ENCODE measurements at regions not wholly inside any gene's neighbourhood (a gene's known extent, or its start where the extent isn't known, plus 50 kb on each side); places are given as distances from the start of the nearest gene placed in this dataset.
"Not testable (repeated sequence)": the region's sequence is repeated elsewhere in the genome, so short reads cannot be mapped to it uniquely, and the experiment has no call there.

DNA sequence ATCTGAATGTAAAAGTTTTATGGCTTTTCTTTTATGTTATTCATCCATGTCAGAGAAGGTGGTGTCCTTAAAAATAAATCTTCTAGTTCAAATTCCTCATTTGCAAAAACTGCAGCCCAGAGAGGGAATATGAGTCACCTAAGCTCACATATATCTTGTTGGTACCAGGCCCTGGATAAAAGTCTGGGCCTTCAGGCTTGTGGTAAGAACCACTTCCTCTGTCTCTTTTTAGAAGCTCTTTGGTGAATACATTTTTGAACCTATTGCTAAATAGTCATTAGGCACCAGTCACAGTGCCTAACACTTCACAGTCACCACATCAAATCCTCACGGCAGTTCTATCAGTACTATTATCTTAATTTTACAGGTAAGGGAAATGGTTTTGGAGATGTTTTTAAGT lies 199.2 kb downstream of the KCNS3 start:
- DNase-seq (ENCODE audit: low read depth): no peak

DNA sequence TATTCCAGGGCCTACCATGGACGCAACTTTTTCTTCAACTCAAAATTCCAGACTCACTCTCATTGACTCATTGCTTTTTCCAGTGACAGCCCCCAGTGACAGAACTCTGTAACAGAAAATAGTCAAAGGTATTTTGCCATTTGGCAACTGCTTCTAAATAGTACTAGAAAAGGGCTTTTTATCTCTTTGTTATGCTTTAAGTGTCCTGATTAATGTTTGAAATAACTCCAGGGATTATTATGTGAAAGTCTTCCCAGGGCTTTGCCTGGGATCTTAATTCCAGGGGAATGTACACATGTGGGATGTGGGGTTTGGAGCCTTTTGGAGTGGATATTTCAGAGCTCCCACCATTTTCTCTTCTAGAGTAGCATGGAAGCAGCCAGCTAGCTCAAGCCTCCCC lies 198.8 kb downstream of the KCNS3 start:
- DNase-seq (ENCODE audit: low read depth): no peak

DNA sequence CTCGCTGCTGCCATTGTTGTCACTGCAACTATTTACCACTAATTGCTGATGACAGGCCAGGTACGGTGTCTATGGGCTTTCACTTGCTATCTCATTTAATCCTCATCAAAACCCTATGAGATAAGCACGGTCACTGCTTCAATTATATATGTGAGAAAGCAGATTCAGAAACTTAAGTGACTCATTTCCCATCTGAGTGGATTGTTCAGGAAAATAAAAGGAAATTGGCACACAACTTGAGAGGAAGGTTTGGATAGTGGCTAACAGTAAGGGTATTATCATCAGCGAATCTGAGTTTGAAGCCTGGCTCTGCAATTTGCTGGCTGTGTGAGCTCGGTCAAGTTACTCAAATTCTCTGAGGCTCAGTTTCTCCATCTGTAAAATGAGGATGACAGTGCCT lies 196.0 kb downstream of the KCNS3 start:
- DNase-seq (ENCODE audit: low read depth): no peak

DNA sequence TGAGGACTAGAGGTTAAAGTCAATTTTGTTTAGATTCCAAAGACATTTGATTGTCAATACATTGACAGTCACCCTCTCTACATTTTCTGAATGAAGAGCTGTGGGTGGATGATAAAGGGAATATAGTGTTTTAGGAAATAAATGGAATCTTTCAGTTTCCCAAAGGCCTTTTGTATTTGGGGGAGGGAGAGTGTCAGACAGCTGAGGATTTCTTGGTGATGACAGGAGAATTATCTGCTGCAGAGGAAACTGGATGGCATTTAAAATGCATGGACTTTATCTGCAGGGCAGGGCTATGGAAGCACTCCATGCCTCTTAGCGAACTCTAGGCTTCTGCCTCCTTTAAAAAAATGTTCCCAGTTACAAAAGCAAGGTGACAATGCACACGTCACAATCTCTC lies 195.1 kb downstream of the KCNS3 start:
- DNase-seq (ENCODE audit: low read depth): no peak

DNA sequence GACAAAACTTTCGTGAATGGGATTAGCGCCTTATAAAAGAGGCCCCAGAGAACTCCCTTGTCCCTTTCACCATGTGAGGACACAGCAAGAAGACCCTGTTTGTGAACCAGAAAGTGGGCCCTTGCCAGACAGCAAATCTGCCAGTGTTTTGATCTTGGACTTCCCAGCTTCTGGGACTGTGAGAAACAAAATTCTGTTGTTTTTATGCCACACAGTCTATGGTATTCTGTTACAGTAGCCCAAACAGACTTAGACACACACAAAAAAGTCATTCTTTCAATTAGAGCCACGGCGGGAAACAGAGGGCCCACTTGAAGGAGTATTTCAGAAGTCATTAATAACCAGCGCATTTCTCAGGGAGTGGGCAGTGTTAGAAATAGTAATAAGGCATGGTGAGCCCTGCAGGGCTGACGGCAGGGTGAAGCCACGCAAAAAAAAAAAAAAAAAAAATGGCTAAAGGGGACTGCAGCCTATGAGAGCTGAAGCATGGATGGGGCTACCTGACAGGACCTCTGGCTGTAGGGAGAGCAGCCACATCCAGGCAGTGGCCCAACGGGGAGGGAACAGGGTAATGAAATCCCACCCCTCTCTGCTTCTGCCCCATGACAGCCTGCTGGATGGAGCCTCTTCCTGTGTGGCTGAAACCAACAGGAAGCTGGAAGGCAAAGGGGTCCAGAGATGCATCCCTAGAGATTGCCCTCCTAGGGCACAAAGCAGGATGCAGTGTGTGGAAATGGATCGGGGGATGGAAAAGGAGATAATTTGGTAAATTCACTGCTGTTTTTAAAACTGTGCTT lies 189.3 kb downstream of the KCNS3 start:
- no peak for DNase-seq (ENCODE audit: low read depth)

DNA sequence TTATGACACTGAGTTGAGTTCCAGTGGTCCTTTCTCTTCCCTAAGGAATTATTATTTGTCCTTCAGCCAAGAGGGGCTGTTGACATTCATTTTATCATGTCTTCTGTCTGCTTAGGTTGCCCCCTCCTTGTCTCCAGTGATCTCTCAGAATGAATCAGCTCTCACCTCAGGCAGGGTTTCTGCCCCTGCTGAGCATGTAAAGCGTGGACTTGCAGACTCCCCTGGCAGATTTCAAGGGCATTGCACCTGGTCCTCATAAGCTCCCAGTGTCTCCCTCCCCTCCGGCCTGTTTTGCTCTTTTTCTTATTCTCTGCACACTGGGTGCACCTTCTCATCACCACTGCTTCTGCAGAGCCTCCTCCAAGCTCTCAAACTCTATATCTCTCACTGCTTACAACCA lies 188.4 kb downstream of the KCNS3 start:
- no peak for DNase-seq (ENCODE audit: low read depth)

DNA sequence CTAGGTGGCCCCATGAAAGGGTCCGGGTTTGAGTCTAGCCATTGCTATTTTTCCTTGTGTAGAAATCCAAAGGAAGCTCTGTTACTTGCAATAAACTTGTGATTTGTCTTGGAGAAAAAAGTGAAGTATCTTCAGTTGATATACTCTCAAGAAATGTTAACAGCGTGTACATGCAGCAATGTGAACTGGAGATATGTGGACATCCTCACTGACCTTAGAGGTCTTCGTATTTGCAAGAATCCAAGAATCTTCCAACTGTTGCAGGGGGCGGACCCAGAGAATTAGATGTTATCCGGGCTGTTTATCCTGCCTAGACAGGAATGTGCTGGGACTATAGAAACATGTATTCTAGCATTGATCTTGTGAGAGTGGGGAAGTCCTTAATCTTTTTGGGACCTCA lies 187.6 kb downstream of the KCNS3 start:
- no peak for DNase-seq (ENCODE audit: low read depth)

DNA sequence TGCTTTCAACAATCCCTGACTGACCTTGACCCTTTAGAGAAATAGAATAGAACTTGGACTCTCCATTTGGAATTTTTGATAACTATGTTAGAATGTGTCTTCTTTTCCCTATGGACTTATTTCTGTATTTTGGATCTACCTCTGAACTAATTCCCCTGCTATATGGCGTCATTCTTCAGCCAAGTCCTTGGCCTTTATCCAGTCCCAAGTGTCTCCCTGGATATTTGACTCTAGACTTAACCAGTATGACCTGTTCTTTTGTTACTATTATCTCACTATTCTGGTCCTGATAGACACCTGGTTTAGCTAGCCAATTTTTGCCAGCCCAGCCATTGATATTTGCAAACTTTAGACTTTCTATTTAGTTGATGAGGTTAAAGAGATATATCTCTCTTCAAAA lies 186.8 kb downstream of the KCNS3 start:
- DNase-seq (ENCODE audit: low read depth): no peak

DNA sequence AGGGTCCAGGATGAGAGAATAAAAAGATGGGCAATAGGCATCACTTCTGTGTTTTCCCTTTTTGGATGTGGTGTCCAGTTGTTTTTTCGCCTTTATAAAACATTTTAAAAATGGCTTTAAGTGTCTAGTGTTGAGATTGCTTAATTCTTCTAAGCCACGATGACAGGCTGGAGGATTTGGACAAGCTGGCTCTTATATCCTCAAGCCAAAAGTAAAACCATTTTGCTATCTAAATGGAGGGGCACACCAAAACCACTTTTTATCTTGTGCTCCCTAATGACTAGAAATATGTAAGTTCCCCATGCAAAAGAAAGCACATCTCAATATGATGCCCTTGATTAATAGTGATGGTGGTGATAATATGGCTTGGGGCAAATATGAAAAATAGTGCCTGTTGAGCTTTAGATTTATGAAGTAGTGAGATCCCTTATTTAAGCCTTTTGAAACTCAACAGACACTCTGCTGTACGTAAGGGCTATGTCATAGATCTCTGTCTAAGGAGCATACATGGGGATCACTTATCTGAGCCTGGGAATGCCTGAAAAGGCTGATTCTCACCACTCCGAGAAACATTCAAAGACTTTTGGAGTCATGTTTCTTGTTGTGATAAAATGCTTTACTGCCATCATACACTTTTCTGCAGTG lies 185.5 kb downstream of the KCNS3 start:
- DNase-seq (ENCODE audit: low read depth): no peak

DNA sequence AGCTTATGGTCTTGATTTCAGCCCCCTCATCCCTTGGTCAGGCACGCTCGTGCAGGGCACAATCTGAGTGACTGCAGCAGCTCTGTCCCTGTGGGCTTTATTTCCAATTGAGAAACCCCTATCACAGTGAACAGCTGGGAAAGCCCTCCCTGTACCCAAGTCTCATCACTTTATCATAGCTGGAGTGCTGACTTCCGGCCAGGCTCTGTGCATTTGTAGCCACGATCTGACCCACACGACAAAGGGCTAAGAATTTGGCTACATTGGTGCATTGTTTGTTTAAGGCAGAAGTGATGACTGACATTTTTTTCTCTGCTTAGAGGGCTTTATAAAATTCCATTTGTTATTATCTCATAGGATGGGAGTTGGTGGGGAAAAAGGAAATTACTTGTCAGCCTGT lies 184.4 kb downstream of the KCNS3 start:
- no peak for DNase-seq (ENCODE audit: low read depth)

DNA sequence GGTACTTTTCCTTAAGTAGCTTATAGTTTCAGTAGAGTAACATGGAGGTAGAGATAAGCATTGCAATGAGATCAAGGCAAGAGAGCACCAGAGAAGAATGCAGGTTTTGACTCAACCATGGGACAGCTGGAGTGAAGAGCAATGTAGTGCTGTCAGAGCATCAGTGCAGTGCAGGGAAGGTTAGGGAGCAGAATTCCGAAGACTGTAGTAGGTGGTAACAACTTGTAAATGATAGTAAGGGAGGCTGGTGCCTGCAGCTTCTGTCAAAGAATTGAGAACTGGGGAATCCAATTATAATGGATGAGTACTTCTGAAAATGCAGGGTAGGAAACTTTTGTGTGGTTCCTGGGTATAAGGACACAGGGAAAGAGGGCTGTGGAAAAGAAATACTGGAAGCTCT lies 183.2 kb downstream of the KCNS3 start:
- DNase-seq (ENCODE audit: low read depth): no peak

DNA sequence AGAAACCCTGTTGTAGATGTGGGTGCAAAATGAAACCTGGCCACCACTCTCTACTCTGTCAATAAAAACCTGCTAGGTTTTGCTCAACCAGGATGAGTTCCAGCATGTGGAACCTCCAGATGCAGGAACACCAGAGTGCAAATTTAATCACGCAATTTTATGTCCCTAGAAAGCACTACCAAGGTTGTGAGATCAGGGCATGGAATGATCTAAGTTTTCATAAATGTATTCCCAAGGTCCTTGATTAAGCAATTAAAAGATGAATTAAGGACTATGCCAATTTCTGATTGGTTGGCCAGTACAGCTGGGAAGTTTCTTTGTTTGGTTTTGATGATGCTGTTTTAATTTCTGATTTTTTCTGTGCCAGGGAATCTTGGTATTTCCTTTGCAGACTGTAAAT lies 179.2 kb downstream of the KCNS3 start:
- no peak for DNase-seq (ENCODE audit: low read depth)

DNA sequence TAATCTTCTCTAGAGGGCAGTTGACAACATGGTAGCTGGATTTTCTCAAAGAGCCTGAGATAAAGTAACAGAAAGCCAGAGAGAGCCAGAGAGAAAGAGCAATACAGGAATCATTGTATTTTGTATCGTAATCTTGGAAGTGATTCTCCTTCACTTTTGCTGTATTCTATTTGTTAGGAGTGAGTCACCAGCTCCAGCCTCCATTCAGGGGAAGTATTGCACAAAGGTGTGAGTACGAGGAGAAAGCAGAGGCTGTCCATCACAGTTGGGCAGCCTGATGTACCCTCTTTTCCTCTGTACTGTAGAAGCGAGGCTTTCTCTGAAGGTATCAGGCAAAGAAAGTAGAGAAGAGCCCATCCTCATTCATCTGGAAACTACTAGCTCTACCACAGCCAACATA lies 176.8 kb downstream of the KCNS3 start:
- DNase-seq (ENCODE audit: low read depth): no peak

DNA sequence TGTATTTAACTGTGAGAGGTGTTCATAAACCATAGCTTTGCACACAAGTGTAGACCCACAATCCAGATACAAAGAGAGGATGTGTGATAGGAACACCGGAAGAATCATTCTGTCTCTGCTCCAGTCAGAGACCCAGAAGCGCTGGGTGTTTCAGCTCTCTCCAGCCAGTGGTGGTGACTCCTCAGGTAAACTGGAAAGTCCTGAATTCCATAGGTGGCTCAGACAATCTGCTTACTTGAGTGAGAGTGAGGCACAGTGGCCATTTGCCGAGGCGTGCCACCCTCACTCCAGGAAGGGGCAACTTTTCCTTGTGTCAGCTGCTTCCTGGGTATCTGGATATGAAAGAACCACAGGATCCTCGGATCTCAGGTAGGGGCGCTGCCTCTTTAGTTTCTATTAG lies 171.5 kb downstream of the KCNS3 start:
- no peak for DNase-seq (ENCODE audit: low read depth)

DNA sequence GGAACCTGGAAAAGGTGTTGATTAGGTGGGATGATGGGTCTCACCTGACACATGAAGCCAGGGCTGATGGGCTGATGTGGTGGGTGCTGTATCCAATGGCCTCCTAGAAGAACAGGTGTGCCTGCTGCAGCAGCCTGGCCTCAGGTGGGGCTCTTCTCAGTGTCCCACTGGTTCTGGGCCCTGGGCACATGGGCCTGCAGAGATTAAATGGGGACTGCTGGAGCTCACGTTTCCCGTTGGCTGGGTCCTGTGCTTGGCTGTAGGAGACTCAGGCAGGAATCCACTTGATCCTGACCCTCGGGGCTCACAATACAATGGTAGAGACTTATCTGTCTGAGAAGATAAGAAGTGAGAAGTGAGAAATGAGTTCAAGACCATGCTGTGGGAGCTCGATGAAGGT lies 170.9 kb downstream of the KCNS3 start:
- no peak for DNase-seq (ENCODE audit: low read depth)

DNA sequence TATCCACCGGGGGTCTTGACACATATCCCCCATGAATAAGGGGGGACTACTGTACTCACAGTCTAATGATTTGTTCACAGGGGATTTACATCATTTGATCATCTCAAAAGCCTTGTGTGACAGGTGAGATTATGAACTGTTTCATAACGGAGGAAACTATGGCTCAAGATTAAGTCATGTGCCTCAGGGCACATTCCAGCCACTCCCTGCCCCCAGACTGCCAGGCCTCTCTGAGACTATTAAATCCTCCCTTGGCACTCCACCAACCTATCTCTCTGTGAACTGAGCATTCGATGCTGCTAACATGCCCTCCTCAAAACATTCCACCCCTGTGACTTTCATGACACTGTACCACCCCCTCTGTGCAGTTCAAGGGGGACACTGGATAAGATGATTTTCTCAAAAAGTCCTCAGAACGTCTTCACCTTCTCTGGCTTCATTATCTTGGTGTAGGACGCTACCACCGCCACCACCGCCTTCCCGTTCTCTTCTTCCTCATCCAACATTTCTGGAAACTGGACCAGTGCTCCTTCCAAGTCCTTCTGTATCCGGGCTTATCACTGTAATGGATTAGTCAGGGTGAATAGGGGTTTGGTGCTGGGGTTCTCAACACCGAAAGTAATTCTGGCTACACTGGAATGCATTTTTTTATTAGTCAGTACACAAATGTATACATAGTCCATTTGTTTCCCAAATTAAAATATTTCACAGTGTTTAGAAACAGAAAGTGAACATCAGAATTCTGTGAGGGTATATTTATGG lies 169.6 kb downstream of the KCNS3 start:
- no peak for DNase-seq (ENCODE audit: low read depth)

DNA sequence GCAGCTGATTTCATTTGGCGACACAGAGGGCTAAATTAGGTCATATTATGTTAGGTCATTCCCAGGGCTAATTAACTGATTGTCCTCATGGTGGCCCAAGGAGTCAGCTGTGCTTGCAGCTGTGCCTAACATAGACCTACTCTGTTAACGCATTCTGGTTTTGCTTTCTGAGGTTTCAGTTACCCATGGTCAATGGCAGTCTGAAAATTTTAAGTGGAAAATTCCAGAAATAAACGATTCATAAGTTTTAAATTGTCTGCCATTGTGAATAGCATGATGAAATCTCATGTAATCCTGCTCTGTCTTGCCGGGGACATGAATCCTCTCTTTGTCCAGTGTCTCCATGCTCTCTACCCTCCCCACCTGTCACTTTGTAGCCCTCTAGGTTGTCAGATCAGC lies 168.7 kb downstream of the KCNS3 start:
- DNase-seq (ENCODE audit: low read depth): no peak

DNA sequence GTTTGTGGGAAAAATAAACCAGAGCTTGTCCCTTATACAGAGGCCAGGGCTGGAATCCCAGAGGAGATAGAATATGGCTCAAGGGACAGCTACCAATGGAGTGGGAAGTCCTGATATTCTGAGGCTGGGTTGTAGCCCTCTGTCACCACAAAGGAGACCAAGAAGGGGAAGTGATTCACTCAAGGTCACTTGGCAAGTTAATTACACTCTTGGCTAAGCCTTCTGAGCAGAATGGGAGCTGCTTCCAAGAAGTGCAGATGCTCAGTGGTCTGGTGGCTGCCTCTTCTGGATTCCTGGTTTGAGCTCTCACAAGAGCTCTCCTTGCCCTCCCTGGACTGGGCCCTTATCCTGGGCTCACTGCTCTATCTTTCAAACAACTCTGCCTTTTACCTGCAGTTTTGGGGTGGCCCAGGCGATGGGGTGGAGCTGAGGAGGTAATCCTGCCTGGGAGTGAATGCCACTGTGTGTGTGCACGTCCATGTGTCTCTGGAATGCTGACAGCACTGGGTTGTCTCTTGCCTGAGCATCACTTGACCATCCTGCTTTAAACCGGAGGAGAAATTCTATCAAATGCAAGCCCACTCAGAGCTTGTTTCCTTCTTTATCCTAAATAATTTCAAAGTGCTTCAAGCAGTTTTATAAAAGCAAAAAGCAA lies 168.2 kb downstream of the KCNS3 start:
- no peak for DNase-seq (ENCODE audit: low read depth)

DNA sequence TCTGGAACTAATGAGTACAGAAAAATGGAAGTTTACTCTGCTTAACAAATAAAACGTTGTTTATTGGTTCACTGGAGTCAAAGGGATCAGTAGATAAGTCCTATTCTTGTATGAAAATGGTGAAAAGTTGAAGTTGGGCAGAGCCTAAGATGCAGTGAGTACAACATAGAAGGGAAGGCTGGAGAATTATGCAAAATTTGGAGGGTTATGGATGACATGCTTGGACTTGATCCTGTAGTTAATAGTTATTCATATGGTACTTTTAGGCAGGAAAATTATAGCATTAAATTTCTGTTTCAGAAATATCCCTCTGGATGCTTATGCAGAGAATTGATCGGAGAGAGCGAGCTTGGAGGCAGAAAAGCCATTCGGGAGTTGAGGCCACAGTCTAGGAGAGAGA lies 167.6 kb downstream of the KCNS3 start:
- DNase-seq (ENCODE audit: low read depth): no peak

DNA sequence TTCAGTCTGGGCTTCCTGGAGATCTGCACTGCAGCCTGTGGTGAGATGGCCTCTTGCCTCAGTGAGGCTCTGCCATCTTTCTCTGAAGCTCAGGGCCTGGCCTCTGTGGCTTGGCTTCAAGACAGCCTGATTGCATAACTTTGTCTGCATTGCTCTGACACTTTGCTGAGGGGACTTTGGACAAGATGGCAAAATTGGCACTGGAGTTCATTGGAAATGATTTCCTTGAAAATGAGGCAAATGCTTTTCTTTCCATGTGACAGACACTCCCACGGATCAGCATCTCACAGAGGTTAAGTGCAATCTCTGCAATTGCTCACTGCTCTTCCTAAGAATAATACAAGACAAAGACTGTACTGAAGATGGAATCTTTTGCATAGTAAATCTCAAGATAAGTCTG lies 166.8 kb downstream of the KCNS3 start:
- no peak for DNase-seq (ENCODE audit: low read depth)

DNA sequence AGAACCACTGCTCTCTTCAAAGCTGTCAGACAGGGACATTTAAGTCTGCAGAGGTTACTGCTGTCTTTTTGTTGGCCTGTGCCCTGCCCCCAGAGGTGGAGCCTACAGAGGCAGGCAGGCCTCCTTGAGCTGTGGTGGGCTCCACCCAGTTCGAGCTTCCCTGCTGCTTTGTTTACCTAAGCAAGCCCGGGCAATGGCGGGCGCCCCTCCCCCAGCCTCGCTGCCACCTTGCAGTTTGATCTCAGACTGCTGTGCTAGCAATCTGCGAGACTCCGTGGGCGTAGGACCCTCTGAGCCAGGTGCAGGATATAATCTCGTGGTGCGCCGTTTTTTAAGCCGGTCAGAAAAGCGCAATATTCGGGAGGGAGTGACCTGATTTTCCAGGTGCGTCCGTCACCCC lies 138.9 kb downstream of the KCNS3 start:
- DNase-seq (ENCODE audit: low read depth): not testable (repeated sequence)

DNA sequence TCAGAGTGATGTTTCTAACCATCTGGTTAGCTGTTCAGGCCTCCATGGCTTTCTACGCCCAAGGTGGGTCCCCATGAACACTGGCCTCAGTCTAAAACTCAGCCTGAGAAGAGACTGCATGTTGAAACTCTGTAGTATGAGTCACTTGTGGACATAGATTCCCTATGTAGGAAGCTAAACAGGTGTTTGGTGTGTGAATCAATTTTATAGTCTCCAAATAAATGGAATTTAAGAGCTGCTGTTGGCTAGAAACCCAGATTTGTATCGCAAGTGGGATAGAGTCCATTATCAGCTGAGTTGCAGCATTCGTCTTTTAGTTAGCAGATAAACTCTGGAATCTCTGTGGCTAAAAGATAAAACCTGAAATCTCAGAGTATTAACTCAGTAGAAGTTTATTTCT lies 131.4 kb downstream of the KCNS3 start:
- DNase-seq (ENCODE audit: low read depth): no peak

DNA sequence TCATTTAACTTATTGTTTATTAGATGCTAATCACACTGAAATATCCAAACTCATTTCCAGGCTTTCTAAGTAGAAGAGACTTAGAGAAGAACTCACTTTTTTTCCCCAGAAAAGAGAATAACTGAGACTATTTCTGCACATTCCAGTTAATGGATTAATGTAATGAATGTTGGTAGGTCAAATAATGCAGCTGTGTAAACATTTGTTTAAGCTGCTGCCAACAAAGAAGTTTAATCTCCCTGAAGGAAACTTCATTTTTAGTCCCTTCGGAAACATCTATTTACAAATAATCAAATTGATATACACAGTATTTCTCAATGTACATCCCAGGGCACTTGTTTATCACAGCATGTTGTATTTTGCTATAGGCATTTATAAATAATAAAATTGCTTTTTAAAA lies 126.9 kb downstream of the KCNS3 start:
- no peak for DNase-seq (ENCODE audit: low read depth)
